Kidney (tissue), 13 donors: ENCODE measurements at regions not wholly inside any gene's neighbourhood (a gene's known extent, or its start where the extent isn't known, plus 50 kb on each side); places are given as distances from the start of the nearest gene placed in this dataset.

Experiments
- DNase-seq, 5 donors: peaks; one replicate each; pipeline ENCODE4 v3.0.0-alpha.2; 2013 to 2020
- FAIRE-seq: peaks from 2 replicates; lab custom pipeline; 2012; peaks lifted over from hg19 to GRCh38; lab: Jason Lieb, UNC
- H3K27ac ChIP-seq, 2 donors: one replicate each; pipeline ENCODE4 v1.7.0; 2013; ENCODE audit warnings: low read depth in 2 of 2, low read length in 2 of 2, inconsistent platforms in 1 of 2
- H3K27me3 ChIP-seq: one replicate; pipeline ENCODE4 v1.7.1; 2013; ENCODE audit warnings: low read length, inconsistent platforms; ENCODE audit not compliant: control insufficient read depth, insufficient read depth
- H3K36me3 ChIP-seq, 3 donors: one replicate each; pipeline versions ENCODE4 v1.7.0 to v1.7.1; 2013; ENCODE audit warnings: low read length in 3 of 3, control low read depth in 1 of 3, inconsistent platforms in 1 of 3; ENCODE audit not compliant: insufficient read depth in 3 of 3, control insufficient read depth in 2 of 3
- H3K4me1 ChIP-seq, 3 donors: one replicate each; pipeline versions ENCODE4 v1.7.0 to v1.7.1; 2013; ENCODE audit warnings: low read length in 3 of 3, inconsistent platforms in 1 of 3, low read depth in 1 of 3; ENCODE audit not compliant: control insufficient read depth in 2 of 3, insufficient read depth in 2 of 3
- H3K4me3 ChIP-seq, 3 donors: one replicate each; pipeline versions ENCODE4 v1.7.0 to v1.8.1; 2013; ENCODE audit warnings: low read length in 3 of 3, control low read depth in 1 of 3, inconsistent platforms in 1 of 3
- H3K9ac ChIP-seq, 3 donors: one replicate each; pipeline versions ENCODE4 v1.7.0 to v1.7.1; 2013; ENCODE audit warnings: low read length in 3 of 3, control low read depth in 1 of 3, inconsistent platforms in 1 of 3
- H3K9me3 ChIP-seq, 3 donors: one replicate each; pipeline versions ENCODE4 v1.7.0 to v1.7.1; 2013; ENCODE audit warnings: low read length in 3 of 3, control low read depth in 1 of 3, inconsistent platforms in 1 of 3; ENCODE audit not compliant: control insufficient read depth in 2 of 3, insufficient read depth in 1 of 3
- intact Hi-C: fragments of 100-400 bp; cut with DNase I; formaldehyde crosslinking; loops from one replicate; pipeline ENCODE4 v1.11.1; 2022
- TF ChIP-seq, protein P1 (sequence below): IDR thresholded peaks from 3 replicates; pipeline ENCODE4 v1.5.1; 2012; ENCODE audit warnings: mild to moderate bottlenecking, moderate library complexity, borderline replicate concordance; ENCODE audit not compliant: insufficient read depth; ENCODE audit errors: extremely low read depth
- donor health status: control.
- donor health status: control.
- donor health status: control.
- donor health status: control.
- donor health status: control.
- donor health status: DM: yes; HTN: yes; CAD: no.
- donor health status: Normal renal cell carcinoma (clear cell type).

DNA sequence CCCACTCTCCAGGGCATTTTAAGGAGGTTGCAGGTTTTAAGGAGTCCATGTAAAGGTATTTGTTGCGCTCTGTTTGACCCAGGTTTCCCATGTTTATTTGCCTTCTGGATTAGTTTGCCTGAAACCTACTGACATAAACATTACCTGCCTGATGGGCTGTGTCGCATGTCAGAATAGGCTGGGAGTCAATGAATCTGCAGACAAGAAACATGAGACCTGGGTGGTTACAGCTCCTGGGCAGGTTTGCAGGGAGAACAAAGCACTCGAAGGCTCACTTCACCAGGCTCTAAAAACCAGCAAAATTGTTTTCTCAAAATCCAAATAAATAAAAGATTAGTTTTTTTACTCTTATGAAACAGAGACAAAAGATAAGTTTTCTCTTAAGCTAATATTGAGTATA, 114.4 kb upstream of the SERTM1 start:
- H3K9ac ChIP-seq, result no peak overlapping the region
- DNase-seq (peak in 4 of 5 donors; percentile 52 to 86 (median 79)), FAIRE-seq (no peak)
- no peak overlapping the region for H3K4me3 ChIP-seq
- H3K27ac ChIP-seq, result no peak overlapping the region
- no peaks in the 10 kb centered on the region for H3K9me3 ChIP-seq
- no peaks in the 10 kb centered on the region for H3K4me1 ChIP-seq
- intact Hi-C loops, result no loop called here
- no peaks in the 10 kb centered on the region for H3K36me3 ChIP-seq
- TF ChIP-seq, protein P1, sequence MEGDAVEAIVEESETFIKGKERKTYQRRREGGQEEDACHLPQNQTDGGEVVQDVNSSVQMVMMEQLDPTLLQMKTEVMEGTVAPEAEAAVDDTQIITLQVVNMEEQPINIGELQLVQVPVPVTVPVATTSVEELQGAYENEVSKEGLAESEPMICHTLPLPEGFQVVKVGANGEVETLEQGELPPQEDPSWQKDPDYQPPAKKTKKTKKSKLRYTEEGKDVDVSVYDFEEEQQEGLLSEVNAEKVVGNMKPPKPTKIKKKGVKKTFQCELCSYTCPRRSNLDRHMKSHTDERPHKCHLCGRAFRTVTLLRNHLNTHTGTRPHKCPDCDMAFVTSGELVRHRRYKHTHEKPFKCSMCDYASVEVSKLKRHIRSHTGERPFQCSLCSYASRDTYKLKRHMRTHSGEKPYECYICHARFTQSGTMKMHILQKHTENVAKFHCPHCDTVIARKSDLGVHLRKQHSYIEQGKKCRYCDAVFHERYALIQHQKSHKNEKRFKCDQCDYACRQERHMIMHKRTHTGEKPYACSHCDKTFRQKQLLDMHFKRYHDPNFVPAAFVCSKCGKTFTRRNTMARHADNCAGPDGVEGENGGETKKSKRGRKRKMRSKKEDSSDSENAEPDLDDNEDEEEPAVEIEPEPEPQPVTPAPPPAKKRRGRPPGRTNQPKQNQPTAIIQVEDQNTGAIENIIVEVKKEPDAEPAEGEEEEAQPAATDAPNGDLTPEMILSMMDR, result no peak
- H3K27me3 ChIP-seq, result no peaks in the 10 kb centered on the region

DNA sequence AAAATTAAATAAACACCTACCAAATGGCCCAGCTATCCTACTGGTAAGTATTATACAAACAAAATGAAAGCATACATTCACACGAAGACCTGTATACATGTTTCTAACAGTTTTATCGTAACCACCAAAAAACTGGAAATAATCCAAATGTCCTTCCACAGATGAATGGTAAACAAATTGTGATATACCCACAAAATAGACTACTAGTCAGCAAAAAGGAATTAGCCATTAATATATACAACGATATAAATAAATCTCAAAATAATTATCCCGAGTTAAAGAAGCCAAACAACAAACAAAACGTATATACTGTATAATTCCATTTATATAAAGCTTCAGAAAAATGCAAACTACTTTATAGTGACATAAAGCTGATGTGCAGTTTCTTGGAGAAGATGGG, 106.3 kb upstream of the SERTM1 start:
- no peak for FAIRE-seq
- Histone ChIP-seq H3K27me3 (no peaks in the 10 kb centered on the region), H3K27ac (no peak overlapping the region), H3K4me1 (no peaks in the 10 kb centered on the region), H3K36me3 (no peaks in the 10 kb centered on the region), H3K9me3 (no peaks in the 10 kb centered on the region), H3K9ac (no peak overlapping the region), H3K4me3 (no peak overlapping the region)
- TF ChIP-seq, protein P1, result no peak
- intact Hi-C loops, result no loop called here
- DNase-seq, result no peak

DNA sequence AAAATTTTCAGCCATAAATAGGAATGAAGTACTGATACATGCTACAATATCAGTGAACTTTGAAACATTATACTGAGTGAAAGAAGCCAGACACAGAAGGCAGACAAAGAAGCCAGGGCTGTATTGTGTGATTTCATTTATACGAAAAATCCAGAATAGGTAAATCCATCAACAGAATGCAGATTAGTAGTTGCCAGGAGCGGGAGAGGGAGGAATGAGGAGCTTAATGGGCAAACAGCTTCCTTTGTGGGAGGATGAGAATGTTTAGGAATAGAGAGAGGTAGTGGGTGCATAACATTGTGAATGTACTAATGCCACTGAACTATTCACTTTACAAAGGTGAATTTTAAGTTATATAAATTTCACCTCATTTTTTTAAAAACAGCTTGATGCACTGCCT, 103.3 kb upstream of the SERTM1 start:
- FAIRE-seq (no peak), DNase-seq (no peak)
- H3K27ac ChIP-seq, result no peak overlapping the region
- H3K27me3 ChIP-seq, result no peaks in the 10 kb centered on the region
- intact Hi-C loops, result no loop called here
- no peaks in the 10 kb centered on the region for H3K9me3 ChIP-seq
- H3K36me3 ChIP-seq, result no peaks in the 10 kb centered on the region
- H3K4me3 ChIP-seq, result no peak overlapping the region
- TF ChIP-seq, protein P1, result no peak
- H3K9ac ChIP-seq, result no peak overlapping the region
- no peaks in the 10 kb centered on the region for H3K4me1 ChIP-seq

GRCh38 chr13:36571444-36571843, 102.4 kb upstream of the SERTM1 start:
- Histone ChIP-seq H3K27me3 (no peaks in the 10 kb centered on the region), H3K9me3 (no peaks in the 10 kb centered on the region), H3K4me1 (no peaks in the 10 kb centered on the region), H3K9ac (no peak overlapping the region), H3K4me3 (no peak overlapping the region), H3K36me3 (no peaks in the 10 kb centered on the region), H3K27ac (no peak overlapping the region)
- TF ChIP-seq, protein P1, result no peak
- intact Hi-C loops, result no loop called here
- DNase-seq (no peak), FAIRE-seq (no peak)
